NCI-H1417 (cell line): ENCODE measurements at regions not wholly inside any gene's neighbourhood (a gene's known extent, or its start where the extent isn't known, plus 50 kb on each side); places are given as distances from the start of the nearest gene placed in this dataset.

ENCODE experiments used
- DNase-seq, 3 experiments: peaks; one replicate each; lab custom pipeline; 2025; lab: John Stamatoyannopoulos, UW

- no peak for DNase-seq
These were observed 200.2 kb upstream of the NUDT4 start for GRCh38 chr12:93177208-93178153.

GRCh38 chr12:93178154-93178878 is 199.4 kb upstream of the NUDT4 start:
- DNase-seq = no peak

- DNase-seq = no peak
These were observed 197.9 kb upstream of the NUDT4 start for GRCh38 chr12:93179792-93180191.

- DNase-seq = peak in 1 of 3 experiments; percentile 8
These were observed 197.2 kb upstream of the NUDT4 start for GRCh38 chr12:93180566-93180965.

GRCh38 chr12:93181409-93181965 is 196.2 kb upstream of the NUDT4 start:
- DNase-seq = no peak

- DNase-seq = no peak
These were observed 193.6 kb upstream of the NUDT4 start for GRCh38 chr12:93183940-93184671.

GRCh38 chr12:93184672-93185368 is 192.9 kb upstream of the NUDT4 start:
- DNase-seq = no peak

- no peak for DNase-seq
These were observed 192.4 kb upstream of the NUDT4 start for GRCh38 chr12:93185369-93185741.

GRCh38 chr12:93186131-93186530 is 191.6 kb upstream of the NUDT4 start:
- DNase-seq = no peak

- no peak for DNase-seq
These were observed 191.1 kb upstream of the NUDT4 start for GRCh38 chr12:93186621-93187020.

GRCh38 chr12:93191423-93191822 is 186.3 kb upstream of the NUDT4 start:
- no peak for DNase-seq

GRCh38 chr12:93191956-93192355 is 185.8 kb upstream of the NUDT4 start:
- no peak for DNase-seq

GRCh38 chr12:93192878-93193277 is 184.8 kb upstream of the NUDT4 start:
- no peak for DNase-seq

- no peak for DNase-seq
These were observed 182.2 kb upstream of the NUDT4 start for GRCh38 chr12:93195511-93195910.

- peak in 1 of 3 experiments; percentile 41 for DNase-seq
These were observed 180.6 kb upstream of the NUDT4 start for GRCh38 chr12:93197067-93197593.

- no peak for DNase-seq
These were observed 179.6 kb upstream of the NUDT4 start for GRCh38 chr12:93198086-93198485.

- DNase-seq = no peak
These were observed 177.9 kb upstream of the NUDT4 start for GRCh38 chr12:93199831-93200236.

GRCh38 chr12:93200291-93200917 is 177.3 kb upstream of the NUDT4 start:
- DNase-seq = no peak

GRCh38 chr12:93201990-93202389 is 175.7 kb upstream of the NUDT4 start:
- DNase-seq = no peak

GRCh38 chr12:93202688-93203087 is 175.0 kb upstream of the NUDT4 start:
- DNase-seq = no peak

- DNase-seq = no peak
These were observed 174.4 kb upstream of the NUDT4 start for GRCh38 chr12:93203361-93203760.
